Smooth muscle cell (in vitro differentiated cells): ENCODE measurements at regions not wholly inside any gene's neighbourhood (a gene's known extent, or its start where the extent isn't known, plus 50 kb on each side); places are given as distances from the start of the nearest gene placed in this dataset.
"Not testable (repeated sequence)": the region's sequence is repeated elsewhere in the genome, so short reads cannot be mapped to it uniquely, and the experiment has no call there.

ENCODE experiments used
- DNase-seq: peaks from one replicate; lab custom pipeline; 2025; ENCODE audit not compliant: unreplicated experiment; lab: John Stamatoyannopoulos, UW
- H2AFZ ChIP-seq: fragments of 200-600 bp; sonication (generic); 2 replicates; pipeline ENCODE4 v1.6.0; 2016; ENCODE audit warnings: antibody characterized with exemption, low read depth, mild to moderate bottlenecking
- H3F3A ChIP-seq: fragments of 200-600 bp; sonication (generic); 2 replicates; pipeline ENCODE4 v1.6.0; 2017; ENCODE audit warnings: antibody characterized with exemption, low read depth
- H3K27ac ChIP-seq: fragments of 200-600 bp; sonication (generic); 2 replicates; pipeline ENCODE4 v1.5.1; 2016; ENCODE audit warnings: low read depth, mild to moderate bottlenecking
- H3K27me3 ChIP-seq: fragments of 200-600 bp; sonication (generic); 2 replicates; pipeline ENCODE4 v1.6.1; 2016; ENCODE audit warnings: low read depth, mild to moderate bottlenecking
- H3K36me3 ChIP-seq: fragments of 200-600 bp; sonication (generic); 2 replicates; pipeline ENCODE4 v1.5.1; 2016; ENCODE audit warnings: low read depth
- H3K4me1 ChIP-seq: fragments of 200-600 bp; sonication (generic); 2 replicates; pipeline ENCODE4 v1.5.1; 2016; ENCODE audit warnings: low read depth
- H3K4me2 ChIP-seq: fragments of 200-600 bp; sonication (generic); 2 replicates; pipeline ENCODE4 v1.6.0; 2016; ENCODE audit warnings: mild to moderate bottlenecking
- H3K4me3 ChIP-seq: fragments of 200-600 bp; sonication (generic); 2 replicates; pipeline ENCODE4 v1.5.1; 2016; ENCODE audit warnings: mild to moderate bottlenecking
- H3K79me2 ChIP-seq: fragments of 200-600 bp; sonication (generic); 2 replicates; pipeline ENCODE4 v1.6.0; 2016; ENCODE audit warnings: low read depth, mild to moderate bottlenecking
- H3K9ac ChIP-seq: fragments of 200-600 bp; sonication (generic); 2 replicates; pipeline ENCODE4 v1.6.0; 2016; ENCODE audit warnings: low read depth
- H3K9me3 ChIP-seq: fragments of 200-600 bp; sonication (generic); replicated peaks from 2 replicates; pipeline ENCODE4 v1.5.1; 2016; ENCODE audit warnings: low read depth
- H4K20me1 ChIP-seq: fragments of 200-600 bp; sonication (generic); 2 replicates; pipeline ENCODE4 v1.6.0; 2016; ENCODE audit warnings: low read depth
- WGBS: methylation state at CpG from one replicate; pipeline ENCODE4 v1.1.7; 2016; ENCODE audit warnings: low lambda C conversion rate; 5-methylcytosine and 5-hydroxymethylcytosine counted together
- TF ChIP-seq, protein P1 (sequence below): fragments of 200-600 bp; sonication (generic); IDR thresholded peaks from 2 replicates; pipeline ENCODE4 v1.5.1; 2017; ENCODE audit warnings: borderline replicate concordance, mild to moderate bottlenecking, antibody characterized with exemption; ENCODE audit not compliant: insufficient read depth, poor library complexity, severe bottlenecking

DNA sequence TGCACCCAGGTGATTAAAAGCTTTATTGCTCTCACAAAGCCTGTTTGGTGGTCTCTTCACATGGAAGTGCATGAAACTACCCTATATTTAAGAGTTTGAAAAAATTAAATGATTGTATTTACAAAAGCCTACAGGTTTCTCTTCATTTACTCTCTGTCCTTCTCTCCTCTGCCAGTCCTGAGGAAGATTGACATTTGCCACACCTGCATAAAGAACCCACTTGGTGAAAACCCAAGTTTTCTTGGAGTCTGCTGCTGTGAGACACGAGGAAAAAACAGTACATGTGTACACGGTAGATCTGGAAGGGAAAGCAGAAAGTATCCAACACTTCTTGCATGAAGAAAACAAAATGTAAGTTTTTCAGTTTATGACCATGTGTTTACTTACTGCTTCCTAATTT is 994.4 kb upstream of the POT1 start:
- Histone ChIP-seq H3K27me3 (no peaks in the 10 kb centered on the region), H3K79me2 (no peaks in the 10 kb centered on the region), H3F3A (no peaks in the 10 kb centered on the region), H3K4me1 (peaks cover 29% of the 10 kb centered on the region), H2AFZ (peak overlapping the region; percentile 4), H3K9me3 (no peaks in the 10 kb centered on the region), H3K9ac (no peak overlapping the region), H3K36me3 (no peaks in the 10 kb centered on the region), H3K4me3 (no peak overlapping the region), H3K27ac (no peak overlapping the region), H3K4me2 (no peak overlapping the region), H4K20me1 (no peaks in the 10 kb centered on the region)
- TF ChIP-seq, protein P1, sequence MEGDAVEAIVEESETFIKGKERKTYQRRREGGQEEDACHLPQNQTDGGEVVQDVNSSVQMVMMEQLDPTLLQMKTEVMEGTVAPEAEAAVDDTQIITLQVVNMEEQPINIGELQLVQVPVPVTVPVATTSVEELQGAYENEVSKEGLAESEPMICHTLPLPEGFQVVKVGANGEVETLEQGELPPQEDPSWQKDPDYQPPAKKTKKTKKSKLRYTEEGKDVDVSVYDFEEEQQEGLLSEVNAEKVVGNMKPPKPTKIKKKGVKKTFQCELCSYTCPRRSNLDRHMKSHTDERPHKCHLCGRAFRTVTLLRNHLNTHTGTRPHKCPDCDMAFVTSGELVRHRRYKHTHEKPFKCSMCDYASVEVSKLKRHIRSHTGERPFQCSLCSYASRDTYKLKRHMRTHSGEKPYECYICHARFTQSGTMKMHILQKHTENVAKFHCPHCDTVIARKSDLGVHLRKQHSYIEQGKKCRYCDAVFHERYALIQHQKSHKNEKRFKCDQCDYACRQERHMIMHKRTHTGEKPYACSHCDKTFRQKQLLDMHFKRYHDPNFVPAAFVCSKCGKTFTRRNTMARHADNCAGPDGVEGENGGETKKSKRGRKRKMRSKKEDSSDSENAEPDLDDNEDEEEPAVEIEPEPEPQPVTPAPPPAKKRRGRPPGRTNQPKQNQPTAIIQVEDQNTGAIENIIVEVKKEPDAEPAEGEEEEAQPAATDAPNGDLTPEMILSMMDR, result no peak
- 35% methylated on average over 2 of the region's 2 CpGs for WGBS
- no peak for DNase-seq

DNA sequence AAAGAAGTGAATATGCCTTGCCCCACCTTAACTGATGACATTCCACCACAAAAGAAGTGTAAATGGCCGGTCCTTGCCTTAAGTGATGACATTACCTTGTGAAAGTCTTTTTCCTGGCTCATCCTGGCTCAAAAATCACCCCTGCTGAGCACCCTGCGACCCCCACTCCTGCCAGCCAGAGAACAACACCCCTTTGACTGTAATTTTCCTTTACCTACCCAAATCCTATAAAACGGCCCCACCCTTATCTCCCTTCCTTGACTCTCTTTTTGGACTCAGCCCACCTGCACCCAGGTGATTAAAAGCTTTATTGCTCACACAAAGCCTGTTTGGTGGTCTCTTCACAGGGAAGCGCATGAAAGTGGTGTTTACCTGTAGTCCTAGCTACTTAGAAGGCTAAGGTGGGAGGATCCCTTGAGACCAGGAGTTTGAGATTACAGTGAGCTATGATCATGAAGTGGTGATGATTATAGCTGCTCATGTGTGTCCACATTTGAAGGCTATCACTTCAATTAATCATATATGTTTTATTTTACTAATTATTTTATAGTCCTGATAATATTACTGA is 985.8 kb upstream of the POT1 start:
- H3K4me2 ChIP-seq, H3K27ac ChIP-seq, H4K20me1 ChIP-seq, H3K4me3 ChIP-seq, DNase-seq, H3K4me1 ChIP-seq, H3K9me3 ChIP-seq, H3K27me3 ChIP-seq, H3K9ac ChIP-seq, H2AFZ ChIP-seq, H3K79me2 ChIP-seq, H3F3A ChIP-seq, H3K36me3 ChIP-seq: not testable (repeated sequence)
- 51% methylated on average over 4 of the region's 4 CpGs for WGBS

DNA sequence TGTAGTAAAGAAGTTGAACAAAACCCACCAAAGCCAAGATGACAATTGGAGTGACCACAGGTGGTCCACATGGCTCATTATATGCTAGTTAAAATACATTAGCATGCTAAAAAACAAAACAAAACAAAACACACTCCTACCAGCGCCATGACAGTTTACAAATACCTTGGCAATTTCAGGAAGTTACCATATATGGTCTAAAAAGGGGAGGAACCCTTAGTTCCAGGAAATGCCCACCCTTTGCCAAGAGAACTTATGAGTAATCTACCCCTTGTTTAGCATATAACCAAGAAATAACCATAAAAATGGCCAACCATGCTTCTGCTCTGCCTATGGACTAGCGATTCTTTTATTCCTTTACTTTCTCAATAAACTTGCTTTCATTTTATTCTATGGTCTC is 979.1 kb upstream of the POT1 start:
- no peaks in the 10 kb centered on the region for H3K36me3 ChIP-seq
- no peak overlapping the region for H3K4me3 ChIP-seq
- 90% methylated on average over 2 of the region's 2 CpGs for WGBS
- TF ChIP-seq, protein P1, result no peak
- no peaks in the 10 kb centered on the region for H3K4me1 ChIP-seq
- H3K4me2 ChIP-seq, result no peak overlapping the region
- no peaks in the 10 kb centered on the region for H3F3A ChIP-seq
- no peak overlapping the region for H3K9ac ChIP-seq
- H2AFZ ChIP-seq, result no peak overlapping the region
- H4K20me1 ChIP-seq, result no peaks in the 10 kb centered on the region
- no peaks in the 10 kb centered on the region for H3K79me2 ChIP-seq
- DNase-seq, result no peak
- no peaks in the 10 kb centered on the region for H3K27me3 ChIP-seq
- H3K9me3 ChIP-seq, result no peaks in the 10 kb centered on the region
- no peak overlapping the region for H3K27ac ChIP-seq

DNA sequence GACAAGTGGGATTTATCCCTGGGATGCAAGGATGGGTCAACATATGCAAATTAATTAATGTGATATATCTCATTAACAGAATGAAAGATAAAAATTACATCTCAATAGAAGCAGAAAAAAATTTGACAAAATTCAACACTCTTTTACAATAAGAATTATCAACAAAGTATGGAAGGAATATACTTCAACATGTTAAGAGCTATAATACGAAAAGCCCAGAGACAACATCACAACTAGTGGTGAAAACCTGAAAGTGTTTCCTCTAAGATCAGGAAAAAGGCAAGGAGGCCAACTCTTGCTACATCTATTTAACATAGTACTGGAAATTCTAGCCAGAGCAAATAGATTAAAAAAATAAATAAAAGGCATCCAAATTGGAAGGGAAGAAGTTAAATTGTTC is 970.0 kb upstream of the POT1 start:
- Histone ChIP-seq H3K27me3 (no peaks in the 10 kb centered on the region), H3K4me3 (no peak overlapping the region), H3K79me2 (no peaks in the 10 kb centered on the region), H3F3A (no peaks in the 10 kb centered on the region), H3K27ac (no peak overlapping the region), H3K4me2 (no peak overlapping the region), H2AFZ (no peak overlapping the region), H4K20me1 (no peaks in the 10 kb centered on the region), H3K36me3 (no peaks in the 10 kb centered on the region), H3K9me3 (no peaks in the 10 kb centered on the region), H3K4me1 (no peaks in the 10 kb centered on the region), H3K9ac (no peak overlapping the region)
- TF ChIP-seq, protein P1, result no peak
- 92% methylated on average over 1 of the region's 1 CpG for WGBS
- DNase-seq, result no peak
